HL-60 (cell line): ENCODE measurements at regions not wholly inside any gene's neighbourhood (a gene's known extent, or its start where the extent isn't known, plus 50 kb on each side); places are given as distances from the start of the nearest gene placed in this dataset.
"Not testable (repeated sequence)": the region's sequence is repeated elsewhere in the genome, so short reads cannot be mapped to it uniquely, and the experiment has no call there.

ENCODE experiments used
- DNase-seq, 2 experiments: peaks; one replicate each; pipeline ENCODE4 v3.0.0-alpha.2; 2010 to 2020; ENCODE audit warnings: low read depth in 1 of 2, low spot score in 1 of 2
- H3K27ac ChIP-seq: fragments of 250-450 bp; sonication (Bioruptor Pico); replicated peaks from 2 replicates; pipeline ENCODE4 v1.5.1; 2020; ENCODE audit warnings: mild to moderate bottlenecking, moderate library complexity
- H3K27me3 ChIP-seq: fragments of 250-450 bp; sonication (Bioruptor Pico); 2 replicates; pipeline ENCODE4 v1.5.1; 2021; ENCODE audit warnings: mild to moderate bottlenecking, moderate library complexity; ENCODE audit not compliant: insufficient read depth, poor library complexity, severe bottlenecking
- H3K4me3 ChIP-seq: replicated peaks from 2 replicates; pipeline ENCODE4 v1.5.1; 2011; ENCODE audit warnings: mild to moderate bottlenecking, control low read depth, low read length; ENCODE audit not compliant: insufficient read depth
- CTCF ChIP-seq: IDR thresholded peaks from one replicate; pipeline ENCODE4 v1.5.1; 2011; ENCODE audit warnings: low read length, control low read depth, inconsistent platforms; ENCODE audit not compliant: insufficient read depth
- GABPA ChIP-seq: IDR thresholded peaks from 2 replicates; pipeline ENCODE4 v1.6.1; 2012; ENCODE audit warnings: low read depth
- POLR2AphosphoS5 ChIP-seq: IDR thresholded peaks from 2 replicates; pipeline ENCODE4 v1.6.1; 2012; ENCODE audit warnings: low read depth
- REST ChIP-seq: IDR thresholded peaks from 2 replicates; pipeline ENCODE4 v1.6.1; 2012; ENCODE audit warnings: low read depth; ENCODE audit not compliant: insufficient replicate concordance
- SPI1 ChIP-seq: IDR thresholded peaks from 2 replicates; pipeline ENCODE4 v1.6.1; 2012; ENCODE audit warnings: low read depth, mild to moderate bottlenecking, borderline replicate concordance

GRCh38 chr3:159674583-159674982 lies 314.1 kb upstream of the IL12A start:
- no peak overlapping the region for H3K27ac ChIP-seq
- no peak overlapping the region for H3K4me3 ChIP-seq
- TF ChIP-seq REST (no peak), SPI1 (no peak), CTCF (no peak)
- H3K27me3 ChIP-seq, result no peaks in the 10 kb centered on the region
- no peak for DNase-seq

- TF ChIP-seq POLR2AphosphoS5 (no peak), CTCF (no peak), SPI1 (no peak), REST (no peak), GABPA (no peak)
- no peak for DNase-seq
- Histone ChIP-seq H3K4me3 (no peak overlapping the region), H3K27me3 (no peaks in the 10 kb centered on the region), H3K27ac (no peak overlapping the region)
These were observed 313.4 kb upstream of the IL12A start for GRCh38 chr3:159675285-159675684.

GRCh38 chr3:159679900-159680299 lies 308.7 kb upstream of the IL12A start:
- no peak for DNase-seq
- Histone ChIP-seq H3K27me3 (no peaks in the 10 kb centered on the region), H3K4me3 (no peak overlapping the region), H3K27ac (no peak overlapping the region)
- TF ChIP-seq REST (no peak), CTCF (no peak), SPI1 (no peak), POLR2AphosphoS5 (no peak), GABPA (no peak)

GRCh38 chr3:159681717-159682116 lies 306.9 kb upstream of the IL12A start:
- DNase-seq, H3K27ac ChIP-seq, H3K27me3 ChIP-seq, H3K4me3 ChIP-seq: not testable (repeated sequence)
